ENCODE measurements at regions not wholly inside any gene's neighbourhood (a gene's known extent, or its start where the extent isn't known, plus 50 kb on each side); places are given as distances from the start of the nearest gene placed in this dataset.

GRCh38 chr1:189752461-189752995 lies 725.1 kb downstream of the BRINP3 start:
- TF ChIP-seq CTCF (IDR thresholded peaks at IDR 0.05 in 8 of 11, conservative IDR thresholded peaks at IDR 0.05 in 3 of 11) = no peak
- no peak for TF ChIP-seq POLR2AphosphoS5 (IDR thresholded peaks at IDR 0.05)
